OCI-LY7 (cell line): ENCODE measurements at regions not wholly inside any gene's neighbourhood (a gene's known extent, or its start where the extent isn't known, plus 50 kb on each side); places are given as distances from the start of the nearest gene placed in this dataset.

Source experiments
- BruUV-seq: library from RNA; stranded (reverse); fragments of 400-500 nt; replicated peaks from 2 replicates; lab custom pipeline; 2021; lab: Mats Ljungman, UMichigan
- CTCF ChIA-PET: fragments of 300-600 bp; sonication (Branson Sonifier 250); formaldehyde crosslinking; loops from one replicate; lab custom pipeline; 2022; ENCODE audit warnings: antibody characterized with exemption; ENCODE audit not compliant: unreplicated experiment; lab: Charles Lee
- POLR2A ChIA-PET: fragments of 300-600 bp; sonication (Branson Sonifier 250); formaldehyde crosslinking; loops from one replicate; lab custom pipeline; 2022; ENCODE audit warnings: antibody characterized with exemption; lab: Charles Lee
- DNase-seq: peaks from one replicate; pipeline ENCODE4 v3.0.0-alpha.2; 2015; ENCODE audit warnings: low spot score
- H2AFZ ChIP-seq: fragments of 200-600 bp; sonication (generic), shearing (Covaris generic); 2 replicates; pipeline ENCODE4 v1.6.1; 2014; ENCODE audit warnings: mild to moderate bottlenecking, antibody characterized with exemption, low read length, moderate library complexity
- H3K27ac ChIP-seq: fragments of 200-600 bp; sonication (generic); 2 replicates; pipeline ENCODE4 v1.5.1; 2014; ENCODE audit warnings: mixed run types, low read depth, mild to moderate bottlenecking, moderate library complexity, low read length, inconsistent platforms; ENCODE audit not compliant: poor library complexity, severe bottlenecking
- H3K36me3 ChIP-seq: fragments of 200-600 bp; sonication (generic); 2 replicates; pipeline ENCODE4 v1.6.1; 2014; ENCODE audit warnings: mild to moderate bottlenecking, antibody characterized with exemption, low read length, moderate library complexity, mixed read lengths; ENCODE audit not compliant: insufficient read depth
- H3K4me1 ChIP-seq: fragments of 200-600 bp; sonication (generic); 2 replicates; pipeline ENCODE4 v1.5.1; 2014; ENCODE audit warnings: mild to moderate bottlenecking, low read length; ENCODE audit not compliant: insufficient read depth, poor library complexity, severe bottlenecking
- H3K4me2 ChIP-seq: fragments of 200-600 bp; sonication (generic); 2 replicates; pipeline ENCODE4 v1.6.1; 2014; ENCODE audit warnings: mild to moderate bottlenecking, low read length
- H3K4me3 ChIP-seq: fragments of 200-600 bp; sonication (generic); 2 replicates; pipeline ENCODE4 v1.5.1; 2014; ENCODE audit warnings: mild to moderate bottlenecking, low read depth, low read length; ENCODE audit not compliant: poor library complexity, severe bottlenecking
- H3K79me2 ChIP-seq: fragments of 200-600 bp; sonication (generic); 2 replicates; pipeline ENCODE4 v1.6.1; 2016; ENCODE audit warnings: low read depth, mild to moderate bottlenecking, low read length, moderate library complexity, mixed read lengths; ENCODE audit not compliant: insufficient read depth
- H3K9me2 ChIP-seq: fragments of 200-600 bp; sonication (generic); 2 replicates; pipeline ENCODE4 v1.6.1; 2016; ENCODE audit warnings: mild to moderate bottlenecking, low read length, mixed read lengths; ENCODE audit not compliant: insufficient read depth
- H3K9me3 ChIP-seq: fragments of 200-600 bp; sonication (generic); 2 replicates; pipeline ENCODE4 v1.6.1; 2014; ENCODE audit warnings: mild to moderate bottlenecking, mixed run types, low read length, mixed read lengths
- H4K20me1 ChIP-seq: fragments of 200-600 bp; sonication (generic); 2 replicates; pipeline ENCODE4 v1.6.1; 2014; ENCODE audit warnings: mild to moderate bottlenecking, antibody characterized with exemption, low read length, moderate library complexity, mixed read lengths; ENCODE audit not compliant: insufficient read depth
- EZH2phosphoT487 ChIP-seq: fragments of 200-600 bp; sonication (generic); IDR thresholded peaks from 2 replicates; pipeline ENCODE4 v1.6.1; 2018; ENCODE audit warnings: low read depth, borderline replicate concordance, mild to moderate bottlenecking, mixed run types, antibody characterized with exemption, low read length, moderate library complexity, mixed read lengths
- intact Hi-C: fragments of 100-400 bp; cut with micrococcal nuclease; formaldehyde crosslinking; loops from one replicate; pipeline ENCODE4 v1.10.0; 2022; ENCODE audit not compliant: unreplicated experiment
- TF ChIP-seq, protein P1 (sequence below): fragments of 200-600 bp; sonication (generic); conservative IDR thresholded peaks from 2 replicates; pipeline ENCODE4 v1.5.1; 2014; ENCODE audit warnings: mild to moderate bottlenecking, antibody characterized with exemption, low read length, moderate library complexity, mixed read lengths

DNA sequence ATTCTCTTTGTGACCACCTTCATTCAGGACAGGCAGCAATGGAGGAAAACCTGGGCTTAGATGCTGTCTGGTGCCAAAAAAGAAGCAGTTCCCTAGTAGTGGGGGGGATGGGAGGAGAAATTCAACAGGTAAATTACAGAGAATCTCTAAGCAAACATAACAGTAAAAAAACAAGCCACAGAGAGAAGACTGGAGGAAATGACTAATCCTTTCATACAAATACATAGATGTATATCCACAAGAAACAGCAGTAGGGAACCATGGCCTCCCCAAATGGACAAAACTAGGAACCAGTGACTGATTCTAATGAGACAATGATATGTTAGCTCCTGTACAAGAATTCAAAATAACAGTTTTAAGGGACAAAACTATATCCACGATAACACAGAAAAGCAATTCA is 513.0 kb downstream of the NAV3 start:
- CTCF ChIA-PET = no interaction called here

DNA sequence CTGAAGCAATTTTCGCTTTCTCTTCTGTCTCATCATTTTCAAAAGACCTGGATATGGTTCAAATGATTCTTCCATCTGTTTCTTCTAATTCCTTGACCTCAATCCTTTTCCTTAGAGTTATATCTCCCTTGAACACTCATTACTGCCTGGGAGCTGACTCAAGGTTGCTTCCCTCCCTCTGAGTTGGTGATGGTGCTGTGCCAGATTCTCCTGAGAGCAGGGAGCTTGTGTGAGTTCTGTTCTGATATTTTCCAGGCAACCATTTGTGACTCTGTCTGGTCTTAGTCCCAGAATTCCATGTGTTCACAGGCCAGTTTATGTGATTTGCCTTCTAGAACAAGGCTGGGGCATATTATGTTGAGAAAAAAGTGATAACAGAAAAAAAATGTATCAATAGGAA is 505.1 kb upstream of the SYT1 start:
- Histone ChIP-seq H3K4me2 (no peak overlapping the region), H3K9me2 (no peaks in the 10 kb centered on the region), H3K4me1 (no peaks in the 10 kb centered on the region), H3K36me3 (no peaks in the 10 kb centered on the region), H4K20me1 (no peaks in the 10 kb centered on the region), H3K27ac (no peak overlapping the region), H3K4me3 (no peak overlapping the region), H2AFZ (no peak overlapping the region), H3K9me3 (no peaks in the 10 kb centered on the region), H3K79me2 (no peaks in the 10 kb centered on the region)
- ChIA-PET CTCF (no interaction called here), POLR2A (no interaction called here)
- intact Hi-C loops = no loop called here
- no peak for DNase-seq
- no TSS peak for BruUV-seq
- TF ChIP-seq, protein P1, sequence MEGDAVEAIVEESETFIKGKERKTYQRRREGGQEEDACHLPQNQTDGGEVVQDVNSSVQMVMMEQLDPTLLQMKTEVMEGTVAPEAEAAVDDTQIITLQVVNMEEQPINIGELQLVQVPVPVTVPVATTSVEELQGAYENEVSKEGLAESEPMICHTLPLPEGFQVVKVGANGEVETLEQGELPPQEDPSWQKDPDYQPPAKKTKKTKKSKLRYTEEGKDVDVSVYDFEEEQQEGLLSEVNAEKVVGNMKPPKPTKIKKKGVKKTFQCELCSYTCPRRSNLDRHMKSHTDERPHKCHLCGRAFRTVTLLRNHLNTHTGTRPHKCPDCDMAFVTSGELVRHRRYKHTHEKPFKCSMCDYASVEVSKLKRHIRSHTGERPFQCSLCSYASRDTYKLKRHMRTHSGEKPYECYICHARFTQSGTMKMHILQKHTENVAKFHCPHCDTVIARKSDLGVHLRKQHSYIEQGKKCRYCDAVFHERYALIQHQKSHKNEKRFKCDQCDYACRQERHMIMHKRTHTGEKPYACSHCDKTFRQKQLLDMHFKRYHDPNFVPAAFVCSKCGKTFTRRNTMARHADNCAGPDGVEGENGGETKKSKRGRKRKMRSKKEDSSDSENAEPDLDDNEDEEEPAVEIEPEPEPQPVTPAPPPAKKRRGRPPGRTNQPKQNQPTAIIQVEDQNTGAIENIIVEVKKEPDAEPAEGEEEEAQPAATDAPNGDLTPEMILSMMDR = no peak
- no peak for TF ChIP-seq EZH2phosphoT487

More for the DNA sequence above, 513.0 kb downstream of the NAV3 start:
- no peak for DNase-seq
- H3K9me3 ChIP-seq = no peaks in the 10 kb centered on the region
- no TSS peak for BruUV-seq
- H3K4me1 ChIP-seq = no peaks in the 10 kb centered on the region
- intact Hi-C loops = no loop called here
- no peak overlapping the region for H2AFZ ChIP-seq
- no peaks in the 10 kb centered on the region for H3K9me2 ChIP-seq
- no peak overlapping the region for H3K4me2 ChIP-seq
- no peak overlapping the region for H3K4me3 ChIP-seq
- H3K27ac ChIP-seq = no peak overlapping the region
- TF ChIP-seq, protein P1 = no peak
- no peak for TF ChIP-seq EZH2phosphoT487
- no peaks in the 10 kb centered on the region for H3K36me3 ChIP-seq
- H3K79me2 ChIP-seq = no peaks in the 10 kb centered on the region
- POLR2A ChIA-PET = interaction anchor here (0.7 to 0.8 kb wide), 2 partner anchors 13 to 92 kb away, joined by 3 read pairs; no protein-coding TSS in a partner anchor
- H4K20me1 ChIP-seq = no peaks in the 10 kb centered on the region

DNA sequence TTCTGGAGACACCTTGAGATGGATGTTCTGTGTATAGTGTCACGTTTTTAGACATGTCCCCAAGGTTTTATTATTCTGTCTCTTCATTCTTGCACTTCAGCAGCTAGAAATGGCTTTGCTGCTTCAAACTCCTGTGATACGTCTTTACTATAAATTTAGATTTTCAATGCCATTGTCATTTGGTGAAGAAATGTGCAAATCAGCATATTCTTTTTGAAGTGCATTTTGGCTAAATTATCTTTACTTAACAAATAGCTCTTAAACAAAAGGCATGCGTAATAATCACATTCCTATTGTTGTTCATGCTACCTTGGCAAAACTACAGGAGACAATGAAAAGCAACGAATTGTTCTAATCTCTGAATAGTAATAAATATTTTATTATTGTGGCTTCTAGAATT is 502.9 kb upstream of the SYT1 start:
- POLR2A ChIA-PET = interaction anchor here (0.6 kb wide), 1 partner anchor 36 kb away, joined by 3 read pairs; no protein-coding TSS in a partner anchor
- Histone ChIP-seq H3K79me2 (no peaks in the 10 kb centered on the region), H3K4me1 (no peaks in the 10 kb centered on the region), H3K4me2 (no peak overlapping the region), H3K9me3 (no peaks in the 10 kb centered on the region), H2AFZ (no peak overlapping the region), H4K20me1 (no peaks in the 10 kb centered on the region), H3K9me2 (no peaks in the 10 kb centered on the region), H3K4me3 (no peak overlapping the region), H3K36me3 (no peaks in the 10 kb centered on the region), H3K27ac (no peak overlapping the region)
- BruUV-seq = no TSS peak
- no peak for DNase-seq
- CTCF ChIA-PET = no interaction called here
- TF ChIP-seq, protein P1 = no peak
- no peak for TF ChIP-seq EZH2phosphoT487
- intact Hi-C loops = no loop called here
